HUES64 (cell line): ENCODE measurements at regions not wholly inside any gene's neighbourhood (a gene's known extent, or its start where the extent isn't known, plus 50 kb on each side); places are given as distances from the start of the nearest gene placed in this dataset.

Experiments used
- H3K27ac ChIP-seq: 2 replicates; pipeline ENCODE4 v1.7.0; 2013; ENCODE audit warnings: low read depth, low read length, inconsistent platforms
- H3K27me3 ChIP-seq: 2 replicates; pipeline ENCODE4 v1.6.1; 2013; ENCODE audit warnings: mild to moderate bottlenecking, low read length; ENCODE audit not compliant: insufficient read depth
- H3K36me3 ChIP-seq: 2 replicates; pipeline ENCODE4 v1.6.1; 2013; ENCODE audit warnings: mild to moderate bottlenecking, low read length; ENCODE audit not compliant: insufficient read depth
- H3K4me1 ChIP-seq: 2 replicates; pipeline ENCODE4 v1.6.1; 2013; ENCODE audit warnings: mild to moderate bottlenecking, low read length, moderate library complexity; ENCODE audit not compliant: insufficient read depth
- H3K4me3 ChIP-seq: 2 replicates; pipeline ENCODE4 v1.5.1; 2013; ENCODE audit warnings: mild to moderate bottlenecking, low read length, moderate library complexity
- H3K9ac ChIP-seq: 2 replicates; pipeline ENCODE4 v1.6.1; 2013; ENCODE audit warnings: mild to moderate bottlenecking, low read depth, low read length
- H3K9me3 ChIP-seq: 2 replicates; pipeline ENCODE4 v1.6.1; 2013; ENCODE audit warnings: low read depth, low read length; ENCODE audit not compliant: insufficient read depth
- whole genome bisulfite sequencing: fragments of 150-250, 120-280 bp; methylation state at CpG from one replicate; pipeline ENCODE4 v1.1.7; 2013; ENCODE audit warnings: missing lambda C conversion rate; 5-methylcytosine and 5-hydroxymethylcytosine counted together

GRCh38 chr1:219788091-219788490 is 140.3 kb downstream of the SLC30A10 start:
- 0 out of 2 replicates have a peak, but pooled peaks cover 4% of the 10 kb centered on the region for H3K4me1 ChIP-seq
- WGBS: 89% methylated on average over 1 of the region's 1 CpG
- H3K36me3 ChIP-seq: no peaks in the 10 kb centered on the region
- no peaks in the 10 kb centered on the region for H3K9me3 ChIP-seq
- no peak overlapping the region for H3K4me3 ChIP-seq
- H3K27me3 ChIP-seq: no peaks in the 10 kb centered on the region
- H3K9ac ChIP-seq: no peak overlapping the region
- H3K27ac ChIP-seq: no peak overlapping the region

DNA sequence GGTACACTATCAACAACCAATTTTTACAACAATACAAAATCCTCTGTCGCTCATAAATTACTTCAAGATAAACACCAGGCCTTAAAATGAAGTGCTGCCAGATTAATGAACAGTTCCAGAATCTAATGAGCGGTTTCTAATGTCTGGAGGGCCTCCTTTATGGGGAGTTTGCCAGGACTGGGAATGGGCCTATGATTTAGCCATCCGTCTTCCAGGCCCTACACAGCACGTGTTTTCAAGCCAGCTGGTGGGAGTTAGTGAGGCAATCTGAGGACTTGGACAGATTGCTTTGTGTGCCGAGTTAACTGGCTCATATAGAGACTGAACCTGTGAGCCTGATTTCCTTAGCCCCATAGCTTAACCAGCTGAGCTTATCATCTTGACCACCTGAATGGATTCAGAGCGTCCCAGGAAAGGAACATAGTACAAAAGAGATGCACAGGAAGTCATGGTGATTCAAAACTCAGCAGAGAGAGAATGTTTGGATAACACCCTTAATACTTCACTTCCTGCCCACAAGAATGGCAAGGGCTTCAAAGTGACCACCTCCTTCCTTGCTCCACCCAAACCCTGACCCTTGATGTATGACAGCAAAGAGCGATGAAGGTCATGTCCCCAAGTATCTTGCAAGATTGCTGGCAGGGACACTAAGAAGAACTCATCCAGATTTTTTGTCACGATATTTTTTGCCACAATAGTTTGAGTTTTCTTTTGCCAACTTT is 143.5 kb downstream of the SLC30A10 start:
- H3K4me1 ChIP-seq: no peaks in the 10 kb centered on the region
- H3K9ac ChIP-seq: no peak overlapping the region
- H3K27me3 ChIP-seq: no peaks in the 10 kb centered on the region
- no peaks in the 10 kb centered on the region for H3K9me3 ChIP-seq
- no peak overlapping the region for H3K27ac ChIP-seq
- 84% methylated on average over 8 of the region's 8 CpGs for WGBS
- no peak overlapping the region for H3K4me3 ChIP-seq
- H3K36me3 ChIP-seq: no peaks in the 10 kb centered on the region

DNA sequence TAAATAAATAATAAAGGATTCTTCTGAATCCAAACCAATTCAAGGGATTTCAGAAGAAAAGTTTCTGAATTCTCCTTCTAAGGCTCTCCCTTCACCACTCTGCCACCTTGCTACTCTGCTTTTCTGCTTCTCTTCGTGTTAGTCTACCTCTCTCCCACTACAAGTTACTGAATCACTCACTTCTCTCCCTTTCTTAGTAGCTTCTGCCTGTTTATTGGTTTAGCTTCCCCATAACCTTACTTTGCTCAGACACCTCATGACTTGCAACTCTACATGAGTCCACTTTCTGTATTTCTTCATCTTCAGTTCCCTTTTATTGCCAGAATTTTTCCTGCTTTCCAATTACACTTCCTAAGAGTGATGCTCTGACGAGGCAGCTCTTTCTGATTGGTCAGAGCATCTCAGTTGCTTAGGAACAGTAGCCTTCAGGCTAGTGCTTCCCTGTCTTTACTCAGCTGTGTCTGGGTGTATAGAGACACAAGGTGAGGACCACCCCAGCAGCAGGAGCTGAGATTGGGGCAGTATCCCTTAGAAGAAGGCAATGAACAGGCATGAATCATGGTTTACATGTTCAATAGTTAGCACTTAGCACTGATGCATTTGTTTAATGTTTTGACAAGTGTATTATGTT is 144.6 kb downstream of the SLC30A10 start:
- Histone ChIP-seq H3K4me3 (no peak overlapping the region), H3K9ac (no peak overlapping the region), H3K36me3 (no peaks in the 10 kb centered on the region), H3K4me1 (no peaks in the 10 kb centered on the region), H3K27ac (no peak overlapping the region), H3K27me3 (no peaks in the 10 kb centered on the region), H3K9me3 (no peaks in the 10 kb centered on the region)
- 87% methylated on average over 2 of the region's 2 CpGs for WGBS

GRCh38 chr1:219782929-219783328 is 145.4 kb downstream of the SLC30A10 start:
- Histone ChIP-seq H3K36me3 (no peaks in the 10 kb centered on the region), H3K9ac (no peak overlapping the region), H3K27me3 (no peaks in the 10 kb centered on the region), H3K4me3 (no peak overlapping the region), H3K27ac (no peak overlapping the region), H3K4me1 (no peaks in the 10 kb centered on the region), H3K9me3 (no peaks in the 10 kb centered on the region)
- WGBS: 95% methylated on average over 3 of the region's 3 CpGs

- H3K27me3 ChIP-seq: no peaks in the 10 kb centered on the region
- H3K4me3 ChIP-seq: no peak overlapping the region
- WGBS: 71% methylated on average over 4 of the region's 4 CpGs
Observed at GRCh38 chr1:219782311-219782710, 146.0 kb downstream of the SLC30A10 start.

DNA sequence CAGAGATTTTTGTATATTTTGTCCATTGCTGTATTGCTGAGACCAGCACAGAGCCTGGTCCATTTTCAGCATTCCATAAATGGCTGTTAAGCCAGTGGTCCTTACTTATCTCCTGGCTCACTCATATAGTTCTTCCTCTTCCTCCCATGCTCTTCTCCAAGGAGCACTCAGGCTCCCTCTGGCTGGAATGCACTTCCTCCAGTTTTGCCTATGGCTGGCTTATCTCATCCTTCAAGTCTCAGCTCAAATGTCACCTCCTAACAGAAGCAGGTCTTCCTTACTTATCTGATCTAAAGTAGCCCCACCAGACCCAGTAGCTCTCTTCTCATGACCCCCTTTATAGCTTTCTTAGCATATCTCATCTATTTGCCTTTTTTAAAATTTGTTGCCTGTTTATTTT is 146.9 kb downstream of the SLC30A10 start:
- H3K9ac ChIP-seq: no peak overlapping the region

More at GRCh38 chr1:219782311-219782710, 146.0 kb downstream of the SLC30A10 start:
- no peaks in the 10 kb centered on the region for H3K36me3 ChIP-seq
- no peak overlapping the region for H3K27ac ChIP-seq
- H3K9ac ChIP-seq: no peak overlapping the region
- no peaks in the 10 kb centered on the region for H3K9me3 ChIP-seq
- no peaks in the 10 kb centered on the region for H3K4me1 ChIP-seq

GRCh38 chr1:219778793-219779369 is 149.5 kb downstream of the SLC30A10 start:
- no peaks in the 10 kb centered on the region for H3K36me3 ChIP-seq
- H3K4me3 ChIP-seq: no peak overlapping the region
- no peak overlapping the region for H3K9ac ChIP-seq
- no peaks in the 10 kb centered on the region for H3K27me3 ChIP-seq
- WGBS: 94% methylated on average over 4 of the region's 4 CpGs
- H3K4me1 ChIP-seq: no peaks in the 10 kb centered on the region
- no peak overlapping the region for H3K27ac ChIP-seq
- H3K9me3 ChIP-seq: no peaks in the 10 kb centered on the region

More for the DNA sequence above, 146.9 kb downstream of the SLC30A10 start:
- Histone ChIP-seq H3K4me3 (no peak overlapping the region), H3K36me3 (no peaks in the 10 kb centered on the region), H3K27ac (no peak overlapping the region), H3K27me3 (no peaks in the 10 kb centered on the region), H3K4me1 (no peaks in the 10 kb centered on the region), H3K9me3 (no peaks in the 10 kb centered on the region)

DNA sequence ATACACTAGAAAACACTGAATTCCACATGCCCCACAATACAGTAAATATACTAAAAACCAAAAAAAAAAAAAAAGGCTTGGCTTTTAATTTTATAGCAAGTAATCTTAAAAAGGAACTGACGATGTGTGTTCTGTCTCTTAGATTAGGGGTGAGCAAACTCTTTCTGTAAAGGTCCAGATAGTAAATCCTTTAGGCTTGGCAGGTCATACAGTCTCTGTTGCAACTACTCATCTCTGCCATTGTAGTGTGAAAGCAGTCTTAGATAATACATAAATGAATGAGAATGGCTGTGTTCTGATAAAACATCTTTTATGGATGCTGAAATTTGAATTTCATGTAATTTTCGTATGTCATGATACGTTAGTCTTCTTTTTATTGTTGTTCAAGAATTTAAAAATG is 150.2 kb downstream of the SLC30A10 start:
- no peak overlapping the region for H3K4me3 ChIP-seq
- H3K36me3 ChIP-seq: no peaks in the 10 kb centered on the region
- no peak overlapping the region for H3K27ac ChIP-seq
- no peaks in the 10 kb centered on the region for H3K9me3 ChIP-seq
- no peaks in the 10 kb centered on the region for H3K27me3 ChIP-seq
- 100% methylated on average over 1 of the region's 3 CpGs for WGBS
- no peaks in the 10 kb centered on the region for H3K4me1 ChIP-seq
- H3K9ac ChIP-seq: no peak overlapping the region

GRCh38 chr1:219774386-219774785 is 154.0 kb downstream of the SLC30A10 start:
- H3K9me3 ChIP-seq: no peaks in the 10 kb centered on the region
- no peaks in the 10 kb centered on the region for H3K27me3 ChIP-seq
- 100% methylated on average over 1 of the region's 2 CpGs for WGBS
- no peak overlapping the region for H3K4me3 ChIP-seq
- H3K36me3 ChIP-seq: no peaks in the 10 kb centered on the region
- no peak overlapping the region for H3K9ac ChIP-seq
- H3K27ac ChIP-seq: no peak overlapping the region
- no peaks in the 10 kb centered on the region for H3K4me1 ChIP-seq

- Histone ChIP-seq H3K4me1 (no peaks in the 10 kb centered on the region), H3K9me3 (no peaks in the 10 kb centered on the region), H3K27ac (no peak overlapping the region), H3K27me3 (no peaks in the 10 kb centered on the region), H3K9ac (no peak overlapping the region), H3K4me3 (no peak overlapping the region), H3K36me3 (no peaks in the 10 kb centered on the region)
- 97% methylated on average over 3 of the region's 3 CpGs for WGBS
Observed at GRCh38 chr1:219773775-219774174, 154.6 kb downstream of the SLC30A10 start.

DNA sequence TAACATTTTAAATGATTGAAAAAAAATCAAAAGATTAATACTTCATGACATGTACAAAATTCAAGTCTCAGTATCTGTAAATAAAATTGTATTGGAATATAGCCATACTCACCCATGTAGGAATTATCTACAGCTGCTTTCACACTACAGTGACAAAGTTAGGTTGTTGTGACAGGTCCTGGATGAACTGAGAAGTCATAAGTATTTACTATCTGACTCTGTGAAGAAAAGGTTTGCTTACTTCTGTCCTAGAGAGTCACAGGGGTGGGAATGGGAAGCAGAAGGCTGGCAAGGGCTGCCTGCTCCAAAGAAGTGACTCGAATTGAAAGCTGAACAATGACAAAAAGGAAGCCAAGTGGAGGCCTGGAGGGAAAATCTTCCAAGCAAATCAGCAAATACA is 155.2 kb downstream of the SLC30A10 start:
- no peak overlapping the region for H3K4me3 ChIP-seq
- H3K9me3 ChIP-seq: no peaks in the 10 kb centered on the region
- H3K27ac ChIP-seq: no peak overlapping the region
- no peaks in the 10 kb centered on the region for H3K27me3 ChIP-seq
- no peaks in the 10 kb centered on the region for H3K4me1 ChIP-seq
- H3K9ac ChIP-seq: no peak overlapping the region
- 72% methylated on average over 1 of the region's 1 CpG for WGBS
- no peaks in the 10 kb centered on the region for H3K36me3 ChIP-seq
